ENCODE measurements at regions not wholly inside any gene's neighbourhood (a gene's known extent, or its start where the extent isn't known, plus 50 kb on each side); places are given as distances from the start of the nearest gene placed in this dataset.

- TF ChIP-seq CTCF (conservative IDR thresholded peaks at IDR 0.05; ENCODE audit: low read length): no peak
- TF ChIP-seq EZH2phosphoT487 (IDR thresholded peaks at IDR 0.05; ENCODE audit: borderline replicate concordance): no peak
Observed at GRCh38 chr17:79531191-79532095, 79.4 kb downstream of the RBFOX3 start.
